ENCODE measurements at regions not wholly inside any gene's neighbourhood (a gene's known extent, or its start where the extent isn't known, plus 50 kb on each side); places are given as distances from the start of the nearest gene placed in this dataset.

- TF ChIP-seq CTCF (IDR thresholded peaks at IDR 0.05) (no peak), EP300 (IDR thresholded peaks at IDR 0.05) (no peak), POLR2A (IDR thresholded peaks at IDR 0.05) (no peak)
Observed at GRCh38 chr1:34362949-34363348, 186.2 kb downstream of the C1orf94 start.

All from sigmoid colon (tissue), 4 donors.